Thoracic aorta (tissue), 2 donors: ENCODE measurements at regions not wholly inside any gene's neighbourhood (a gene's known extent, or its start where the extent isn't known, plus 50 kb on each side); places are given as distances from the start of the nearest gene placed in this dataset.

ENCODE experiments used
- ATAC-seq: fragments of 150-250 bp; one replicate; pipeline ENCODE4 v1.8.0; 2017; ENCODE audit warnings: low read depth; ENCODE audit not compliant: insufficient number of reproducible peaks, low FRiP score
- DNase-seq: peaks from one replicate; pipeline ENCODE4 v3.0.0-alpha.2; 2020; ENCODE audit warnings: low spot score
- H3K27ac ChIP-seq, 2 donors: fragments of 200-600 bp; sonication (generic); 1 replicate in 1 of 2; 2 replicates in 1 of 2; pipeline ENCODE4 v1.5.1; 2016; ENCODE audit warnings: mild to moderate bottlenecking in 2 of 2, moderate library complexity in 2 of 2
- H3K27me3 ChIP-seq: fragments of 200-600 bp; sonication (generic); replicated peaks from 2 replicates; pipeline ENCODE4 v1.6.0; 2016; ENCODE audit warnings: mild to moderate bottlenecking; ENCODE audit not compliant: insufficient read depth
- H3K36me3 ChIP-seq: fragments of 200-600 bp; sonication (generic); one replicate; pipeline ENCODE4 v1.5.1; 2016
- H3K4me1 ChIP-seq, 2 donors: fragments of 200-600 bp; sonication (generic); 1 replicate in 1 of 2; 2 replicates in 1 of 2; pipeline versions ENCODE4 v1.5.1 to v1.6.0; 2016; ENCODE audit warnings: low read depth in 2 of 2, mild to moderate bottlenecking in 1 of 2; ENCODE audit not compliant: control insufficient read depth in 1 of 2
- H3K4me3 ChIP-seq: fragments of 200-600 bp; sonication (generic); 2 replicates; pipeline ENCODE4 v1.5.1; 2016; ENCODE audit warnings: mild to moderate bottlenecking
- H3K9me3 ChIP-seq: fragments of 200-600 bp; sonication (generic); 2 replicates; pipeline ENCODE4 v1.5.1; 2016
- CTCF ChIP-seq: fragments of 200-600 bp; sonication (generic); IDR thresholded peaks from one replicate; pipeline ENCODE4 v1.5.1; 2019; ENCODE audit warnings: antibody characterized with exemption

DNA sequence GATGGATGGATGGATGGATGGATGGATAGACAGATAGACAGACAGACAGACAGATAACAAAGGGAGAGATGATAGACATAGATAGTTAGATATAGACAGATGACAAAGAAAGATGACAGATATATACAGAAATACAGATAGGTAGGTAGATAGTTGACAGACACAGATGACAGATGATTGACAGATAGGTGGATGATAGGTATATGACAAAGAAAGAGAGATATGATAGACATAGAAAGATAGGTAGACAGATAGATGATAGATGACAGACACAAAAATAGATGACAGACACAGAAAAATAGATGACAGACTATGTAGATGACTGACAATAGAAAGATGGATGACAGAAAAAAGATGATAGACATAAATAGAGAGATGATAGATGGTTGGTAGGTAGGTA lies 200.0 kb upstream of the TAS2R1 start:
- ATAC-seq, result no peak
- H3K36me3 ChIP-seq, result no peaks in the 10 kb centered on the region
- H3K4me3 ChIP-seq, result no peak overlapping the region
- no peak for DNase-seq
- TF ChIP-seq CTCF, result no peak
- no peaks in the 10 kb centered on the region for H3K9me3 ChIP-seq
- no peaks in the 10 kb centered on the region for H3K4me1 ChIP-seq
- H3K27me3 ChIP-seq, result no peaks in the 10 kb centered on the region
- no peak overlapping the region for H3K27ac ChIP-seq

DNA sequence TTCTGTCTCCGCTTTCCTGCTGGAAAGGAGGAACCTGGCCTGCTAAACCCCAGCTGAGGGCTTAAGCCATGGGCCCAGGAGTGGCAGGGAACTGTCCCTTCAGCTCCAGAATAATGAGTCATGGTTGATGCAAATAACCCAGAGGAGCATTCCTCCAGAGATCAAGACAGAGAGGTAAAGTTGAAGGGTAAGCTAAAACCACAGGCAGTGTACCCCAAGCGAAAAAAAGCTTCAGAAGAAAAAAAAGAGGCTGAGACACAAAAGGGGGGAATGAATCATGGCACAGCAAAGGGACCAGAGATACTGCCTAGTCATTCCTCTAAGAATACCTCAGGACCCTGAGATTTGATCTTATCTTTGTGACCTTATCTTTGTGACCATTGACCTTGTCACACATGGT lies 199.5 kb upstream of the TAS2R1 start:
- Histone ChIP-seq H3K9me3 (no peaks in the 10 kb centered on the region), H3K36me3 (no peaks in the 10 kb centered on the region), H3K27me3 (no peaks in the 10 kb centered on the region), H3K4me1 (no peaks in the 10 kb centered on the region), H3K4me3 (no peak overlapping the region), H3K27ac (no peak overlapping the region)
- ATAC-seq (no peak), DNase-seq (no peak)
- TF ChIP-seq CTCF, result no peak

- H3K9me3 ChIP-seq, result no peaks in the 10 kb centered on the region
- no peak overlapping the region for H3K4me3 ChIP-seq
- ATAC-seq (no peak), DNase-seq (no peak)
- no peak overlapping the region for H3K27ac ChIP-seq
- no peaks in the 10 kb centered on the region for H3K4me1 ChIP-seq
- TF ChIP-seq CTCF, result no peak
- H3K36me3 ChIP-seq, result no peaks in the 10 kb centered on the region
- H3K27me3 ChIP-seq, result no peaks in the 10 kb centered on the region
These were observed 190.7 kb upstream of the TAS2R1 start for GRCh38 chr5:9820691-9821449.

GRCh38 chr5:9818340-9818845 lies 188.2 kb upstream of the TAS2R1 start:
- no peak for TF ChIP-seq CTCF
- Histone ChIP-seq H3K36me3 (no peaks in the 10 kb centered on the region), H3K27ac (no peak overlapping the region), H3K27me3 (no peaks in the 10 kb centered on the region), H3K9me3 (no peaks in the 10 kb centered on the region), H3K4me3 (no peak overlapping the region), H3K4me1 (no peaks in the 10 kb centered on the region)
- ATAC-seq (no peak), DNase-seq (no peak)

- Histone ChIP-seq H3K36me3 (no peaks in the 10 kb centered on the region), H3K4me3 (no peak overlapping the region), H3K9me3 (no peaks in the 10 kb centered on the region), H3K4me1 (no peaks in the 10 kb centered on the region), H3K27ac (no peak overlapping the region), H3K27me3 (no peaks in the 10 kb centered on the region)
- DNase-seq (no peak), ATAC-seq (no peak)
- TF ChIP-seq CTCF, result no peak
These were observed 187.7 kb upstream of the TAS2R1 start for GRCh38 chr5:9817819-9818218.
